Stomach (tissue), 8 donors: ENCODE measurements at regions not wholly inside any gene's neighbourhood (a gene's known extent, or its start where the extent isn't known, plus 50 kb on each side); places are given as distances from the start of the nearest gene placed in this dataset.

ENCODE experiments used
- DNase-seq, 2 donors: peaks; one replicate each; pipeline versions ENCODE4 v3.0.0 to v3.0.0-alpha.2; 2013 to 2019
- H3K27ac ChIP-seq, 5 donors: fragments of 200-600 bp in 4 of 5; sonication (generic) in 4 of 5; one replicate each; pipeline ENCODE4 v1.5.1; 2013 to 2019; ENCODE audit warnings: mild to moderate bottlenecking in 1 of 5, moderate library complexity in 1 of 5
- H3K27me3 ChIP-seq, 3 donors: fragments of 200-600 bp; sonication (generic); one replicate each; pipeline ENCODE4 v1.5.1; 2017 to 2019; ENCODE audit warnings: mixed run types in 1 of 3
- H3K36me3 ChIP-seq, 4 donors: fragments of 200-600 bp; sonication (generic); 1 replicate in 3 of 4; 2 replicates in 1 of 4; pipeline ENCODE4 v1.5.1; 2016 to 2019
- H3K4me1 ChIP-seq, 4 donors: fragments of 200-600 bp; sonication (generic); one replicate each; pipeline ENCODE4 v1.5.1; 2016 to 2019
- H3K4me3 ChIP-seq, 4 donors: fragments of 200-600 bp; sonication (generic) in 3 of 4; one replicate each; pipeline ENCODE4 v1.5.1; 2016 to 2019; ENCODE audit warnings: mild to moderate bottlenecking in 1 of 4
- H3K9me3 ChIP-seq, 4 donors: fragments of 200-600 bp; sonication (generic); one replicate each; pipeline ENCODE4 v1.5.1; 2016 to 2019
- EP300 ChIP-seq: sonication (generic); formaldehyde crosslinking; IDR thresholded peaks from one replicate; pipeline ENCODE4 v1.6.1; 2017; ENCODE audit warnings: antibody characterized with exemption
- POLR2A ChIP-seq, 4 donors: fragments of 450-650 bp; IDR thresholded peaks; one replicate each; pipeline ENCODE4 v1.6.1; 2016; ENCODE audit warnings: antibody characterized with exemption in 4 of 4, control low read depth in 2 of 4, mild to moderate bottlenecking in 1 of 4, moderate library complexity in 1 of 4
- POLR2AphosphoS5 ChIP-seq, 3 donors: sonication (generic); formaldehyde crosslinking; IDR thresholded peaks; one replicate each; pipeline ENCODE4 v1.6.1; 2016; ENCODE audit warnings: antibody characterized with exemption in 3 of 3
- WGBS, 5 donors: extraction: QIAGEN DNeasy Blood & Tissue Kit in 3 of 5; methylation state at CpG; one replicate each; pipeline versions ENCODE4 v1.1.5 to v1.1.7; 2013 to 2018; 5-methylcytosine and 5-hydroxymethylcytosine counted together
- intact Hi-C: fragments of 100-400 bp; cut with DNase I; formaldehyde crosslinking; loops from one replicate; pipeline ENCODE4 v1.15.1; 2023; ENCODE audit warnings: low total_unique reads
- TF ChIP-seq, protein P1 (sequence below), 7 experiments: fragments of 450-650 bp in 4 of 7; fragments of 200-600 bp in 3 of 7; sonication (generic) in 3 of 7; IDR thresholded peaks; one replicate each; pipeline ENCODE4 v1.5.1; 2016 to 2019; ENCODE audit warnings: antibody characterized with exemption in 7 of 7, control low read depth in 2 of 7, mild to moderate bottlenecking in 1 of 7
- donor health status: healthy with polysubstance abuse.
- donor health status: Bipolar disorder and iron deficiency.
- donor health status: healthy.

DNA sequence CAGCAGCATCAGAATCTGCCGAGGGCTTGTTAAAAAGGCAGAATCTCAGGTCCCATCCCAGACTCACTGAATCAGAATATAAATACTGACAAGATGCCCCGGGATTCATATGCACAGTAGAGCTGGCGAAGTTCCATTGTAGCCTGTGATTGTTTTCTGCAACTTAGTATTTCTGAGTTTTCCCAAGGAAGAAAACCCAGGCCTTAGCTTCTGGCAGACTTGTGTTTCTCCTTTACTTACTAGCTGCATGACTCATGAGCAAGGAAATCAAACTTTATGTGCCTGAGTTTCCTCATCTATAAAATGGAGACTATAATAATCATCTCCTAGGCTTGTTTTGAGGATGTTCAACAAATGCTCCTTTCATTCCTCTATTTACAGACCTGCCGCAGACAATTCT lies 278.5 kb upstream of the PLEKHG7 start:
- Histone ChIP-seq H3K27ac (no peak overlapping the region), H3K27me3 (no peaks in the 10 kb centered on the region), H3K36me3 (no peaks in the 10 kb centered on the region), H3K4me1 (peaks cover 0 to 8% (median 2%) of the 10 kb centered on the region in 4 donors), H3K4me3 (no peak overlapping the region), H3K9me3 (no peaks in the 10 kb centered on the region)
- 75 to 90% (median 83%) methylated on average over 4 of the region's 4 CpGs for WGBS, 5 donors
- intact Hi-C loops = no loop called here
- DNase-seq = no peak
- TF ChIP-seq EP300 = no peak

DNA sequence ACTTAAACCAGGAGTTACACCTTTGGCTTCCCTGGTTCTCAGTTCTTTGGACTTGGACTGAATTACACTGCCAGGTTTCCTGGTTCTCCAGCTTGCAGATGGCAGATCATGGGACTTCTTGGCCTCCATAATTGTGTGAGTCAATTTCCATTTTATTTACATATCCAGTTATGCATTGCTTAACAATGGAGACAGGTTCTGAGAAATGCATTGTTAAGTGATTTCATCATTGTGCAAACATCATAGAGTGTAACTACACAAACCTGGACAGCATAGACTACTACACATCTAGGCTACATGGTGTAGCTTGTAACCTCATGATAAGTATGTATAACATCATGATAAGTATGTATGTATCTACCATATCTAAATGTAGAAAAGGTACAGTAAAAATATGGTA lies 276.1 kb upstream of the BTG1 start:
- Histone ChIP-seq H3K36me3 (no peaks in the 10 kb centered on the region), H3K4me1 (peaks cover 0 to 8% (median 2%) of the 10 kb centered on the region in 4 donors), H3K9me3 (no peaks in the 10 kb centered on the region), H3K4me3 (no peak overlapping the region), H3K27ac (peak overlapping the region in 1 of 5 donors; percentile 6), H3K27me3 (no peaks in the 10 kb centered on the region)
- peak in 1 of 2 donors; percentile 52 for DNase-seq
- intact Hi-C loops = no loop called here
- TF ChIP-seq POLR2AphosphoS5 (IDR thresholded peaks at IDR 0.05) = peak in 1 of 3 donors; percentile 58
- TF ChIP-seq, protein P1, sequence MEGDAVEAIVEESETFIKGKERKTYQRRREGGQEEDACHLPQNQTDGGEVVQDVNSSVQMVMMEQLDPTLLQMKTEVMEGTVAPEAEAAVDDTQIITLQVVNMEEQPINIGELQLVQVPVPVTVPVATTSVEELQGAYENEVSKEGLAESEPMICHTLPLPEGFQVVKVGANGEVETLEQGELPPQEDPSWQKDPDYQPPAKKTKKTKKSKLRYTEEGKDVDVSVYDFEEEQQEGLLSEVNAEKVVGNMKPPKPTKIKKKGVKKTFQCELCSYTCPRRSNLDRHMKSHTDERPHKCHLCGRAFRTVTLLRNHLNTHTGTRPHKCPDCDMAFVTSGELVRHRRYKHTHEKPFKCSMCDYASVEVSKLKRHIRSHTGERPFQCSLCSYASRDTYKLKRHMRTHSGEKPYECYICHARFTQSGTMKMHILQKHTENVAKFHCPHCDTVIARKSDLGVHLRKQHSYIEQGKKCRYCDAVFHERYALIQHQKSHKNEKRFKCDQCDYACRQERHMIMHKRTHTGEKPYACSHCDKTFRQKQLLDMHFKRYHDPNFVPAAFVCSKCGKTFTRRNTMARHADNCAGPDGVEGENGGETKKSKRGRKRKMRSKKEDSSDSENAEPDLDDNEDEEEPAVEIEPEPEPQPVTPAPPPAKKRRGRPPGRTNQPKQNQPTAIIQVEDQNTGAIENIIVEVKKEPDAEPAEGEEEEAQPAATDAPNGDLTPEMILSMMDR (IDR thresholded peaks at IDR 0.05) = no peak

DNA sequence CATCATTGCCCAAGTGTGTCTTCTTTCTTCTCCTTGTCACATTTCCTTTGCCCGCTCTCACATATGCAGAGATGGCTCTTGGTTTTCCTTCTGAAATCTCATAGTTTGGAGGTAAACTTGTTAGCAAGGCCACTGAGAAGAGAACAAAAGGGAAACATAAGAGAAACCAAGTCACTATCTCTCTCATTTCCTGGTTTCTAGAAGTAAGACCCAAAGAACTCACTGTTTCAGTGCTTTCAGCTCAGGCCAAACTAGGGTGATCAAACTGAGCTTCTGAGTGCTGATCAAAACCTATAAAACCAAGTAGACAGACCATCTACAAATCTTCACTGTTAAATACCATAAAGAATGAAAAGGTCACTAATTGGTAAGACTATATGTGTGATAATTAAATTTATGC lies 275.4 kb upstream of the BTG1 start:
- Histone ChIP-seq H3K4me3 (no peak overlapping the region), H3K36me3 (no peaks in the 10 kb centered on the region), H3K27ac (peak overlapping the region in 1 of 5 donors; percentile 6), H3K4me1 (peaks cover 0 to 8% (median 2%) of the 10 kb centered on the region in 4 donors), H3K9me3 (no peaks in the 10 kb centered on the region), H3K27me3 (no peaks in the 10 kb centered on the region)
- 93 to 100% (median 100%) methylated on average over 1 of the region's 1 CpG for WGBS, 5 donors
- TF ChIP-seq EP300 = no peak
- TF ChIP-seq POLR2AphosphoS5 (IDR thresholded peaks at IDR 0.05) = no peak
- TF ChIP-seq, protein P1 (IDR thresholded peaks at IDR 0.05) = no peak
- TF ChIP-seq POLR2A (IDR thresholded peaks at IDR 0.05) = no peak
- intact Hi-C loops = no loop called here
- DNase-seq = no peak

DNA sequence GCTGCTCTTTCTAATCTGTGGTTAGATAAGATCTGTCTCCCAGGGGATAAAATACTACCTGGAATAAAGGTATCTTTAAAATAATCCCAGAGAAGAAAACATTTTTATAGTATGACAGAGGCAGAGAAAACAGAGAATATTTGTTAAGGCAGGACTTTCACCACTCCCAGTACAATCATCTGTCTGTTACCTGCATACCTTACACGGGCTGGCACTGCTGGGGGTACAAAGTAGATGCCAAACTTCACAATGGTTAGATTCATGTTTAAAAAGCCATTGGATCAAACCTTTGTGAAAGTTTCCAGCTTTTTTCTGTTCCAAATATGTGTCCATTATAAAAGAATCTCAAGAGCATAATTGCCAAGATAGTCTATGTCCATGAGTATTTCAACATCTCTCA lies 273.6 kb upstream of the BTG1 start:
- H3K27ac ChIP-seq = no peak overlapping the region
- no peak overlapping the region for H3K4me3 ChIP-seq
- intact Hi-C loops = no loop called here
- no peaks in the 10 kb centered on the region for H3K9me3 ChIP-seq
- H3K36me3 ChIP-seq = no peaks in the 10 kb centered on the region
- TF ChIP-seq POLR2A (IDR thresholded peaks at IDR 0.05) = no peak
- no peak for TF ChIP-seq POLR2AphosphoS5 (IDR thresholded peaks at IDR 0.05)
- TF ChIP-seq, protein P1 (IDR thresholded peaks at IDR 0.05) = no peak
- no peak for TF ChIP-seq EP300
- WGBS, 5 donors = 38 to 71% (median 48%) methylated on average over 1 of the region's 1 CpG
- DNase-seq = no peak
- H3K4me1 ChIP-seq = peaks cover 0 to 8% (median 2%) of the 10 kb centered on the region in 4 donors
- H3K27me3 ChIP-seq = no peaks in the 10 kb centered on the region

DNA sequence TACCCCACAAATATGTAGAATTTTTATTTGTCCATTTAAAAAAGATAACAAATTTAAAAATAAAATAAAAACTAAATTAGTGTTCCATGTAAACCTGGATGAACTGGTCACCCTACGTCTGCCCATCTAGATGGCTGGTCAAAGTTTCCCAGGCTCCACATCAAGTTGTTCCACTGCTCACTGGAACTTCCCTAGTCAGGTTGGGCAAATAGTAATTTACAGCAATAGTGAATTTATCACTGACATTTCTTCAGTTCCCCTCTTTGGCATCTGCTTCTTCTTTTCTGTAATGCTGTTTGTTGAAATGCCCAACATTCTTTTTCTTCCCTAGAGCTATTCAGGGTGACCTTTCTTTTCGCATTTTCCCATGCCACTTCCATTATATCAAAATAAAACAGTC lies 272.7 kb upstream of the BTG1 start:
- H3K36me3 ChIP-seq = no peaks in the 10 kb centered on the region
- no peak overlapping the region for H3K27ac ChIP-seq
- H3K9me3 ChIP-seq = no peaks in the 10 kb centered on the region
- no peaks in the 10 kb centered on the region for H3K27me3 ChIP-seq
- DNase-seq = no peak
- H3K4me1 ChIP-seq = peaks cover 0 to 8% (median 2%) of the 10 kb centered on the region in 4 donors
- 88 to 93% (median 89%) methylated on average over 2 of the region's 2 CpGs for WGBS, 5 donors
- no peak overlapping the region for H3K4me3 ChIP-seq
- no peak for TF ChIP-seq EP300
- no peak for TF ChIP-seq POLR2A (IDR thresholded peaks at IDR 0.05)
- TF ChIP-seq POLR2AphosphoS5 (IDR thresholded peaks at IDR 0.05) = no peak
- TF ChIP-seq, protein P1 (IDR thresholded peaks at IDR 0.05) = no peak
- intact Hi-C loops = no loop called here
